Mononuclear cell (primary cell): ENCODE measurements at regions not wholly inside any gene's neighbourhood (a gene's known extent, or its start where the extent isn't known, plus 50 kb on each side); places are given as distances from the start of the nearest gene placed in this dataset.
A peak's percentile ranks its signal among the peaks of the same experiment; 100 is the strongest.

Experiments used
- H3K27me3 ChIP-seq: 2 replicates; pipeline ENCODE4 v1.6.0; 2011; ENCODE audit warnings: low read length, control low read depth; ENCODE audit not compliant: insufficient read depth
- H3K4me1 ChIP-seq: 2 replicates; pipeline ENCODE4 v1.5.1; 2011; ENCODE audit warnings: mild to moderate bottlenecking, low read length, control low read depth; ENCODE audit not compliant: insufficient read depth
- H3K4me3 ChIP-seq: 2 replicates; pipeline ENCODE4 v1.5.1; 2011; ENCODE audit warnings: mild to moderate bottlenecking, low read length, moderate library complexity
- H3K9me3 ChIP-seq: 2 replicates; pipeline ENCODE4 v1.5.1; 2011; ENCODE audit warnings: low read depth, mild to moderate bottlenecking, control low read depth, low read length

DNA sequence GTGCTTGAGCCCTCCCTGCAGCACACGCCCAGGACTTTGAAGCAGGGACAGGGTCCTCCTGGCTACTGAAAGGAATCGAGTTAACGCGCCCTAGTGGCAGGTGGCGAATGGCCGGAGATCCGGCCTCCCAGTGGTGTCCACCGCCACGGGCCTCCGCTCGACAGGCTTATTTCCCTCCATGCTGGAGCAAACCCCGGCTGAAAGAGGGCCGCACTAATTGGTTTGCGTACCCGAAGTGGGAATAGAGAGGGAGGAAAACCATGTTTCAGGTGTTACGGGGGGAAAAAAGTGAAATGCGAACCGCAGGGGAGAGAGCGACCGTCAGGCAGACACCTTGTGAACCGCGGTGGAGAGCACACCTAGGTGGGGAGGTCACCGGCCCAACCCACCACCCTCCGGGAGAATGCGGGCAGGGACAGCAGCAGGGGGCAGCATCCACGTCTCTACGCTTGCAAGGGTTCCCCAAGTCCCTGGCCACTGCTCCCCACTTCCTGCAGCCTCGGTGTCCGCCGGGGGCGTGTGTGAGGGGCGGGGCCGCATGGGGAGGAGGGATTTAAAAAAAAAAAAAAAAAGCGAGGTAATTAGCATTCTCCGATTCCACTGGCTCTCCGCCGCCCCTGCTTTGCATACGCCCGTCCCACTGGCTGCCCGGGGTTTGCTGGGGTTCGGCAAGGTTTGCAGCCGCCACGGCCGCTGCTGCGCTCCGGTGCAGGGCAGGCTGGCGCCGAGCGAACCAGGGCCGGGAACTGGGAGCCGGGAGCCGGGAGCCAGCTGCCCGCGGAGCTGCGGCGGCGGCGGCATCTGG, 224.6 kb upstream of the CRY1 start:
- H3K4me3 ChIP-seq, result peak overlapping the region; percentile 49
- peaks cover 51% of the 10 kb centered on the region for H3K4me1 ChIP-seq
- peaks cover 11% of the 10 kb centered on the region for H3K27me3 ChIP-seq
- no peaks in the 10 kb centered on the region for H3K9me3 ChIP-seq

DNA sequence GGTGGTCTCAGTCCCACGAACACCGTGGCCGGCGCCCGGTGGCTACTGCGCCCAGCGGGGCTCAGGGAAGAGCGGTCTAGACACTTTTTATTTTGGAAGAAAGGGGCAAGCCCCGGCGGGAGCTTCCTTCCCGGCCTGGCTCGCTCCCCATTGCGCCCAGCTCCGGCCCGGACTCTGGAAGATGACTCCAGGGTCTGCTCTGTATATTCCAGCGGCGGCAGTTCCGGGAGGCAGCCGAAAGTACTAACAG, 225.1 kb upstream of the CRY1 start:
- Histone ChIP-seq H3K27me3 (peaks cover 11% of the 10 kb centered on the region), H3K9me3 (no peaks in the 10 kb centered on the region), H3K4me1 (peaks cover 54% of the 10 kb centered on the region), H3K4me3 (peak overlapping the region; percentile 49)

DNA sequence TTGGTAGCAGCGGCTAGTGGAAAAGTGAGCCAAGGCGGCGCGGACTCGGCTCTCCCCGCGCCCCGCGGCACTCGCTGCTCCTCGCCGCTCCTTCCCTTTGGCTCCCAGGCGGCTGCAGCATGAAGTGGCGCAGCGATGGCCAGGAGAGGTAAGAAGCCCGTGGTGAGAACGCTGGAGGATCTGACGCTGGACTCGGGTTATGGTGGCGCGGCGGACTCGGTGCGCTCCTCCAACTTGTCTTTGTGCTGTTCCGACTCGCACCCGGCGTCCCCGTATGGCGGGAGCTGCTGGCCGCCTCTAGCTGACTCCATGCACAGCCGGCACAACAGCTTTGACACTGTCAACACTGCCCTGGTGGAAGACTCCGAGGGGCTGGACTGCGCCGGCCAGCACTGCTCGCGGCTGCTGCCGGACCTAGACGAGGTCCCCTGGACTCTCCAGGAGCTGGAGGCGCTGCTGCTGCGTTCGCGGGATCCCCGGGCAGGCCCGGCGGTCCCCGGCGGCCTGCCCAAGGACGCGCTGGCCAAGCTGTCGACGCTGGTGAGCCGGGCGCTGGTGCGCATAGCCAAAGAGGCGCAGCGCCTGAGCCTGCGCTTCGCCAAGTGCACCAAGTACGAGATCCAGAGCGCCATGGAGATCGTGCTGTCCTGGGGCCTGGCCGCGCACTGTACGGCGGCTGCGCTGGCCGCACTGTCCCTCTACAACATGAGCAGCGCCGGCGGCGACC, 225.6 kb upstream of the CRY1 start:
- Histone ChIP-seq H3K9me3 (no peaks in the 10 kb centered on the region), H3K27me3 (peaks cover 11% of the 10 kb centered on the region), H3K4me3 (peak overlapping the region; percentile 49), H3K4me1 (peaks cover 54% of the 10 kb centered on the region)

DNA sequence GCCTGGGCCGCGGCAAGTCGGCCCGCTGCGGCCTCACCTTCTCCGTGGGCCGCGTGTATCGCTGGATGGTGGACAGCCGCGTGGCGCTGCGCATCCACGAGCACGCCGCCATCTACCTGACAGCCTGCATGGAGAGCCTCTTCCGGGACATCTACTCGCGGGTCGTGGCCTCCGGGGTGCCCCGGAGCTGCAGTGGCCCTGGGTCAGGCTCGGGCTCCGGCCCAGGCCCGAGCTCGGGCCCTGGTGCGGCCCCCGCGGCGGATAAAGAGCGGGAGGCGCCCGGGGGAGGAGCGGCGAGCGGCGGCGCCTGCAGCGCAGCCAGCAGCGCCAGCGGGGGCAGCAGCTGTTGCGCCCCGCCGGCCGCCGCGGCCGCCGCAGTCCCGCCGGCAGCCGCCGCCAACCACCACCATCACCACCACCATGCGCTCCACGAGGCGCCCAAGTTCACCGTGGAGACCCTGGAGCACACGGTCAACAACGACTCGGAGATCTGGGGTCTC, 226.2 kb upstream of the CRY1 start:
- H3K4me3 ChIP-seq, result peak overlapping the region; percentile 49
- H3K4me1 ChIP-seq, result peaks cover 54% of the 10 kb centered on the region
- H3K9me3 ChIP-seq, result no peaks in the 10 kb centered on the region
- H3K27me3 ChIP-seq, result peaks cover 11% of the 10 kb centered on the region

DNA sequence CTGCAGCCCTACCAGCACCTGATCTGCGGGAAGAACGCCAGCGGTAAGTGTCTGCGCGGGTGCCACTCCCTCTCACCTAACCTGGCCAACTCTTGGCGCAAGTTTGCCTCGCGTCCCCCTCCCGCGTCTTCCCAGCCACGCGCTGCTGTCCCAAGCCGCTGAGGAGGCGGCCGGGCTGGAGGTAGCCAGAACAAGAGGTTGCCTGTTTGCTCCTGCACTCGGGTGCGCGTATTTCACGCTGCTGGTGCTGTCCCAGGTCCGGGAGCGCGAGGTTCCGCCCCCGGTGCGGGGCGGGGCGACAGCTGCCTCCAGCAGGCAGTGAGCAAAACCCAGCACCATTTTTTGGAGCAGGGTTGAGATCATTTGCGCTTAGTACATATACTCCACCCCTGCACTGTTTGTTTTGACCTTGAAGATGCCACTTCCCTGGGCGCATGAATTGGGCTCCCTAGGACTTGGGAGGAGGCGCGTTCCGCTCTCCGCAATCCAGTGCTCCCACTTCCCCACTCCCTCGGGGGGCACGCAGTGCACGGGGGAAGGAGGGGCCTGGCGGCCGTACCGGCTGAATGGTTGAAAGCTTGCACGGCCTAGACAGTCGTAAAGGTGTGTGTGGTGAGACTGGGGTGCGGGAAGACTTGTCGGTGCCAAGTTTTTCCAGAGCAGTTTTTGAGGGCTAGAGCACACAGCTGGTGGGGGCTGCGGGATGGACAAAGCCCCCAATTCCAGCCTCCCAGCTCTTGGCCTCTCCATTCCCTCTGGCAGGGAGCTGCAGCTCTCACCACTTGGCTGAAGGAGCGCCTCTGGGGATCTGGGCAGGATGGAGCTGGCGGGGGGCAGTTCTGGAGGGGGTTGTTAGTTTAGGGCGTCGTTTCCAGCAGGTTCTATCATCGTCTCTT, 226.9 kb upstream of the CRY1 start:
- Histone ChIP-seq H3K9me3 (no peaks in the 10 kb centered on the region), H3K27me3 (peaks cover 9% of the 10 kb centered on the region), H3K4me3 (peak overlapping the region; percentile 49), H3K4me1 (peaks cover 54% of the 10 kb centered on the region)

DNA sequence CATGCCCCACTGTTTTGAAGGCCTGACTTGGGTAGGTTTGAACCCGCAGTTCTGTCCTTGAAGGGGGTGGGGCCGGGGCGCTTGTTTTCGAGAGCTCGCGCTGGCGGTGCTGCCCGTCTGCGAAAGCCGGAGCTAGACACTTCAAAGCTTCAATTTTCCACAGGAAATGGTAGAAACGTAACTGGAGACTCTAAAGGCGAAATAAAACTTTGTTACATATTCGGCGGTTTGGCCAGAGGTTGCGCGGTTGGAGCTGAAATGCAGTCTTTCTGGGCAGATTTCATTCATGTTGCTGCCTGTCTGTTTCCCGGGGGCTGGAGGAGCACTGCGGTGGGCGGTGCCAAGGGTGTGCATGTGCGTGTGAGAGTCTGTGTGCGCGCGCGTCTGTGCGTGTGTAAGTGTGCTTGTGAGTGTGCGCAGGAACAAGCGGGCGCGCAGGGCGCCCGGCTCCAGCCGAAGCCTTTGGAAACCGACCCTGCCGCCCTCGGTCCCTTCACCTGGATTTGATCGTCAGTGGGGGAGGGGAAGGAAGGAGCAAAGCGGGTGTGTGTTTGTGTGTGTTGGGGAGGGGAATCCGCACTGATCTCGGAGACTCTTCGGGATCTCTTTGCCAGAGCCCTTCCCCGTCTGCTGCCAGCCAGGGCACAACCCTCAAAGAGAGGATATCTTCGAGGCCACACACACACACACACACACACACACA, 227.7 kb upstream of the CRY1 start:
- Histone ChIP-seq H3K27me3 (peaks cover 7% of the 10 kb centered on the region), H3K9me3 (no peaks in the 10 kb centered on the region), H3K4me3 (peak overlapping the region; percentile 49), H3K4me1 (peaks cover 54% of the 10 kb centered on the region)

DNA sequence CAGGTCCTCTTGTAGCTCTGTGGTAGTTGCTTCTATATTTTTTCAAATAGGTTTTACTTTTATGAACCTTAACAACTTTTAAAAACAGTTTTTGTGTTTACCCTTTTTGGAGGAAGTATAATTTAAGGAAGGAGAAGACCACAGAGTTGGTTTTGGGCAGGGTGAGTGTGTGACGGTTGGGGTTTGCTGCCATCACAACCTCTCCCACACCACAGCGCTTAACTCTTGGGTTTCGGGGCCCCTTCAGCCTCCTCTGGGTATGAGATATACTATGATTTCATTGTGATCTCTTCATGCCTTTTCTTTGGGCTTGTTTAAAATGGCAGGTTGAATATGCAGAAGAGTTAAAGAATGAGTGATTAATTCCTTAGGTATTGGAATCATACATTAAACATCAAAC, 228.7 kb upstream of the CRY1 start:
- Histone ChIP-seq H3K27me3 (peaks cover 7% of the 10 kb centered on the region), H3K4me3 (no peak overlapping the region), H3K9me3 (no peaks in the 10 kb centered on the region), H3K4me1 (peaks cover 54% of the 10 kb centered on the region)

DNA sequence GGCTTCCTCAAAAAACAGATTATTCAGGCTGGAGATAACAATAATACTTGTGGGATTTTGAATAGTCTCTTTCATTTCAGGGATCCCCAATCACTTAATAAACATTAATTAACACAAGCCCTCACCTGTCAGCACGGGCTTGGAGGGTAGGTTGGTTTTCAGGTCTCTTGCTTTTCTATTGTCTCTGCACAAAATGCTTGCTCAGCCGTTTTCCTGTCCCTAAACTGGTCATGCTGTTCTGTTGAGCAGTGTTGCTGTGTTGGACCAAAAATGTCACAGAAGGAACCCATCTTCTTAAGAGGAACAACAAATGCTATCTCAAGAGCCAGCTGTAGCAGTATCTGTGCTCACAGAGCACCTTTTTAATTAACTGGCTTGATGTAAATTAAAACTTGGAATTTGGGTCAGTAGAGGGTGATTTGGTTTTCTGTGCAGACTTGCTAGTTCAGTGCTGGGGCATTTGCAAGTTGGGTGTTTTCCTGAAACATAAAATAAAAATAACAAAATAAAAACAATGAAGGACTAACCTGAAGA, 231.8 kb upstream of the CRY1 start:
- Histone ChIP-seq H3K9me3 (no peaks in the 10 kb centered on the region), H3K27me3 (peaks cover 5% of the 10 kb centered on the region), H3K4me3 (no peak overlapping the region), H3K4me1 (peaks cover 56% of the 10 kb centered on the region)

DNA sequence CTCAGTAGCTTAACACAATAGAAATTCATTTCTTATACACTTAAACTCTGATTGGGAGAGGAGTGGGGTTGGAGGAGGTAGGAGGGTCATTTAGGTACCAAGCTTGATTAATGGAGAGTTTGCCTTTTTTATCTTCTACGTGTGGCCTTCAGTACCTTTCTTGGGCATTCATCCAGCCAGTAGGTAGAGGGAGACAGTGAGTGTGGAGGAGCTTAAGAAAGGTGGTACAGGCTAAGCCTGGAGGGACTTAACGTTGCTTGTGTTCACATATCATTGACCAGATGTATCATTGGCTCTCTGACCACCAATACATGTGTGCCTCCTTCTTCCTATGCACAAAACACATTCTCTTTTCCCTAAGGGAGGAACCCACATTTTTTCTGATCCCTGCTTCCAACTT, 232.9 kb upstream of the CRY1 start:
- H3K27me3 ChIP-seq, result no peaks in the 10 kb centered on the region
- no peaks in the 10 kb centered on the region for H3K9me3 ChIP-seq
- peaks cover 49% of the 10 kb centered on the region for H3K4me1 ChIP-seq
- H3K4me3 ChIP-seq, result no peak overlapping the region

DNA sequence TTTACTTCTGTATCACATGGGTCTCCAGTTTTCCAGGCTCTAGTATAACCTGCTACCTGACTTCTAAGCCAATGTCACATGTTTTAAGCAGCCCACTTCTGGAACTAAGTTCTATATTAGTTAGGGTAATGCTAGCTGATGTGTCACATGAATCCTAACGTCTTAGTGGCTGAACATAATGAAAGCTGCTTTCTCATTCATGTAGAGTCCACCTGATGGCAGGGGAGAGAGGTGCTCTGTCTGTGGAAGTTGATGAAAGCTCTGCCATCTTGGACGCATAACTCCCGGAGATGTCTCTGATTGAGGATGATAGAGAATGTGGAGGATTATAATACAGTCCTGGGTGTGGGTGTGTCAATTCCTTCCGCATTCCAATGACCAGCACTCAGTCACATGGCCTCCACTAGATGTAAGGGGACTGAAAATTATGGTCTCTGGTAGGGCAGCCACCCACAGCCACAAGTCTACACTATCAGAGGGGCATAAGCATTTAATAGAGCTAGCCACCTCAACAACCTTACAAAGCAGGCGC, 234.4 kb upstream of the CRY1 start:
- no peak overlapping the region for H3K4me3 ChIP-seq
- no peaks in the 10 kb centered on the region for H3K27me3 ChIP-seq
- no peaks in the 10 kb centered on the region for H3K9me3 ChIP-seq
- peaks cover 35% of the 10 kb centered on the region for H3K4me1 ChIP-seq

DNA sequence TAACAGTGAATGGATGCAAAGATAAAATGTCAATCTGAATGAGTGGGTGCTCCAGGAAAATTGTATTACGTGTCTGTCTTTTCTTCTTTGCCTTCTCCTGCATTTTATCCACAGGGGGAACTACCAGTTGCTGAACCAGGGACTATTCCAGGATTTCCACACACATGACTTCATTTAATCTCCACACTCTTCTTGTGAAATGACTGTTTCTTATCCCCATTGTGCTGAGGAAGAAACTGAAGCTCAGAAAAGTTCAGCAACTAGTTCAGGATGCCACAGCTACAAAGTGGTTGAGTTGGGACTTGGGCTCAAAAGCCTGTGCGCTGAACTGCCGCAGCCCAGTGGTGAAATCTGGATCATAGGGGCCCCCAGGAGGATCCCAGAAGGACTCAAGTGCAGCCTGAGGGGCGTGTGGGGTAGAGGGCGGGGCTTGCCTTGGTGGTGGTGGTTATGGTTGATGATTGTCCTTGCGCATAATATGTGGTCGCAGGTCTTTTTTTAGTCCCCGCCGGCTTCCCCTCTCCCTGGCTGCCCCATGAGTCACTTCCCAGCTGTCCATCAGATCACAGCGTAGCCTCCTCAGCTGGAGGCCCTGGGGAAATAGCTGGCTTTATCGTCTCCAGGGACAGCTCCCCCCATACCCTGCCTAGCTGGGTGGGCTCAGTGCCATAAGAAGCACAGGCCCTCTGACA, 235.2 kb upstream of the CRY1 start:
- Histone ChIP-seq H3K27me3 (no peaks in the 10 kb centered on the region), H3K4me3 (no peak overlapping the region), H3K4me1 (peaks cover 29% of the 10 kb centered on the region), H3K9me3 (no peaks in the 10 kb centered on the region)

DNA sequence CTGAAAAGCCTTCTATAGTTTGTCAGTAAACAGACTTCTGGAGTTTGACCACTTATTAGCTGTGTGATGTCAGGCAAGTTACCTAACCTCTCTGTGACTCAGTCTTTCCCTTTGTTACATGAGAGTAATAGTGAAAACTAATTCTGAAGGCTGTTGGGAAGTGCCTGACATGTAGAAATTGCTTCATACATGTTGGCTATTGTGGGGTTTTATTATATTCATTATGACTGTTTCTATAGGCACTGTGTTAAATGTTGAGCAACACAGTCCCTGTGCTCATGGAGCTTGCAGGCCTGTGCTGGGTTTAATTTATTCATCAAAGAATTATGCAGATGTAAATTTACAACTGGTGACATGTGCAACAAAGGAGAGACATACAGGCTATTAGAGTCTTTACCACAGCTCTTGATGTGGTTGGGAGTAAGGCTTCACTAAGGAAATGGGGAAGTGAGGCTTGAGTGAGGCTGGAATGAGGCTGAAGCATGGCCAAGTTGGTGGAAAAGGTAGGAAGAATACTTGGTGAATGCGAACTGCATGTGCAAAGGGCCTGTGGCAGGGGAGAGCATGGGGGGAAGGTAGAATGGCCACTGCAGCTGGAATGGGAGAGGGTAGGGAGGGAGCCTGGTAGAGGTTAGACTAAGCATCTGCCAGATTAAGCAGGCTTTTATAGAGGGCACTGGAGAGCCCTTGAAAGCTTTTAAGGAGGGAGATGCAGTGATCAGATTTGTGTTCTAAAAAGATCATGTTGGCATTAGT, 236.4 kb upstream of the CRY1 start:
- H3K27me3 ChIP-seq, result no peaks in the 10 kb centered on the region
- H3K9me3 ChIP-seq, result no peaks in the 10 kb centered on the region
- no peak overlapping the region for H3K4me3 ChIP-seq
- H3K4me1 ChIP-seq, result peaks cover 29% of the 10 kb centered on the region

DNA sequence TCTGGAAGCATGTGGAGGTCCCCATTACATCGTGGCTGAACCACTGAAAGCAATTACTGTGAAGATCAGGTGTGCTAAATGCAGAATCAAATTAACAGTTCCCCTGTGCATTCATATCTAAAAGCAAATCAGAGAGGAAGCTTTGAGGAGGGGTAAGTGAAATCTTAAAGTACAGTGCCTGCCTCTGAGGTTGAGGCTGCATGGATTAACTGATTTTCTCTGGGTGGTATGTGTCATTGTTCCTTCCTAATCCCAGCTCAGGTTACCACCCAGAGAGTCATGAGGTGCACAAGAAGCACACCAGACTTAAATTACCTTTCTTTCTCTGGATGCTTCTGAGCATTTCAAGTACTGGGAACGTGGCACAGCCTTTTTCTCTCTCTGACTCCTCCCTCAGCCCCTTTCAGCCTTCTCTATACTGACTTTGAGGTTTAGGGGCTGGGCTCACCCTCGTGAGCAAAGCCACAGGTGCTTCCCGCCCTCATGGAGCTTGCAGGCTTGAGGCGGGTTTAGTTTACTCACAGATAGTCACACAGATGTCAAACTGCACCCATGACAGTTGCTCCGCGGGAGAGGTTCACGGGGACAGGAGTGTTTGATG, 237.6 kb upstream of the CRY1 start:
- Histone ChIP-seq H3K4me3 (no peak overlapping the region), H3K4me1 (peaks cover 29% of the 10 kb centered on the region), H3K27me3 (no peaks in the 10 kb centered on the region), H3K9me3 (no peaks in the 10 kb centered on the region)
